ENCODE measurements at regions not wholly inside any gene's neighbourhood (a gene's known extent, or its start where the extent isn't known, plus 50 kb on each side); places are given as distances from the start of the nearest gene placed in this dataset.

DNA sequence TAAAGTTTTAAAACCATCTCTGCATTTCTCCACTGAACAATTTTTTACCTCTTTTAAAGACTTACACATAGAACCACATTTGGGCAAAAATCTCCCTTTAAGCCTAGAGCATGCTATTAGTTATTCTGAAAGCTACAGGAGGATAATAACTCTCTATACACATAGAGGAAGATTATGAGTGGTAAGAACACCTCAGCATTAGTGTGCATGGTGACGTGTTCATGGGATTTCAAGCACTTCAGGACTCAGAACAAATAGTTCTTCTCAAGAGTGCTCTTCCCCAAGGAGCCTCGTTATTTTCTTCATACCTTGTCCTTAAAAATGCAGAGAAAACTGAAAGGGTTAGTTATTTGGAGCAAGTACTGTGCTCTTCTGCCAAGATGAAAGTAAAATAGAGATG, 256.9 kb upstream of the TUSC1 start:
- TF ChIP-seq, protein P1, sequence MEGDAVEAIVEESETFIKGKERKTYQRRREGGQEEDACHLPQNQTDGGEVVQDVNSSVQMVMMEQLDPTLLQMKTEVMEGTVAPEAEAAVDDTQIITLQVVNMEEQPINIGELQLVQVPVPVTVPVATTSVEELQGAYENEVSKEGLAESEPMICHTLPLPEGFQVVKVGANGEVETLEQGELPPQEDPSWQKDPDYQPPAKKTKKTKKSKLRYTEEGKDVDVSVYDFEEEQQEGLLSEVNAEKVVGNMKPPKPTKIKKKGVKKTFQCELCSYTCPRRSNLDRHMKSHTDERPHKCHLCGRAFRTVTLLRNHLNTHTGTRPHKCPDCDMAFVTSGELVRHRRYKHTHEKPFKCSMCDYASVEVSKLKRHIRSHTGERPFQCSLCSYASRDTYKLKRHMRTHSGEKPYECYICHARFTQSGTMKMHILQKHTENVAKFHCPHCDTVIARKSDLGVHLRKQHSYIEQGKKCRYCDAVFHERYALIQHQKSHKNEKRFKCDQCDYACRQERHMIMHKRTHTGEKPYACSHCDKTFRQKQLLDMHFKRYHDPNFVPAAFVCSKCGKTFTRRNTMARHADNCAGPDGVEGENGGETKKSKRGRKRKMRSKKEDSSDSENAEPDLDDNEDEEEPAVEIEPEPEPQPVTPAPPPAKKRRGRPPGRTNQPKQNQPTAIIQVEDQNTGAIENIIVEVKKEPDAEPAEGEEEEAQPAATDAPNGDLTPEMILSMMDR (IDR thresholded peaks at IDR 0.05) = no peak
- TF ChIP-seq, protein P2, sequence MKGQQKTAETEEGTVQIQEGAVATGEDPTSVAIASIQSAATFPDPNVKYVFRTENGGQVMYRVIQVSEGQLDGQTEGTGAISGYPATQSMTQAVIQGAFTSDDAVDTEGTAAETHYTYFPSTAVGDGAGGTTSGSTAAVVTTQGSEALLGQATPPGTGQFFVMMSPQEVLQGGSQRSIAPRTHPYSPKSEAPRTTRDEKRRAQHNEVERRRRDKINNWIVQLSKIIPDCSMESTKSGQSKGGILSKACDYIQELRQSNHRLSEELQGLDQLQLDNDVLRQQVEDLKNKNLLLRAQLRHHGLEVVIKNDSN (IDR thresholded peaks at IDR 0.05; ENCODE audit: borderline replicate concordance, low read depth) = no peak
- TF ChIP-seq, protein P3, sequence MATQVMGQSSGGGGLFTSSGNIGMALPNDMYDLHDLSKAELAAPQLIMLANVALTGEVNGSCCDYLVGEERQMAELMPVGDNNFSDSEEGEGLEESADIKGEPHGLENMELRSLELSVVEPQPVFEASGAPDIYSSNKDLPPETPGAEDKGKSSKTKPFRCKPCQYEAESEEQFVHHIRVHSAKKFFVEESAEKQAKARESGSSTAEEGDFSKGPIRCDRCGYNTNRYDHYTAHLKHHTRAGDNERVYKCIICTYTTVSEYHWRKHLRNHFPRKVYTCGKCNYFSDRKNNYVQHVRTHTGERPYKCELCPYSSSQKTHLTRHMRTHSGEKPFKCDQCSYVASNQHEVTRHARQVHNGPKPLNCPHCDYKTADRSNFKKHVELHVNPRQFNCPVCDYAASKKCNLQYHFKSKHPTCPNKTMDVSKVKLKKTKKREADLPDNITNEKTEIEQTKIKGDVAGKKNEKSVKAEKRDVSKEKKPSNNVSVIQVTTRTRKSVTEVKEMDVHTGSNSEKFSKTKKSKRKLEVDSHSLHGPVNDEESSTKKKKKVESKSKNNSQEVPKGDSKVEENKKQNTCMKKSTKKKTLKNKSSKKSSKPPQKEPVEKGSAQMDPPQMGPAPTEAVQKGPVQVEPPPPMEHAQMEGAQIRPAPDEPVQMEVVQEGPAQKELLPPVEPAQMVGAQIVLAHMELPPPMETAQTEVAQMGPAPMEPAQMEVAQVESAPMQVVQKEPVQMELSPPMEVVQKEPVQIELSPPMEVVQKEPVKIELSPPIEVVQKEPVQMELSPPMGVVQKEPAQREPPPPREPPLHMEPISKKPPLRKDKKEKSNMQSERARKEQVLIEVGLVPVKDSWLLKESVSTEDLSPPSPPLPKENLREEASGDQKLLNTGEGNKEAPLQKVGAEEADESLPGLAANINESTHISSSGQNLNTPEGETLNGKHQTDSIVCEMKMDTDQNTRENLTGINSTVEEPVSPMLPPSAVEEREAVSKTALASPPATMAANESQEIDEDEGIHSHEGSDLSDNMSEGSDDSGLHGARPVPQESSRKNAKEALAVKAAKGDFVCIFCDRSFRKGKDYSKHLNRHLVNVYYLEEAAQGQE (IDR thresholded peaks at IDR 0.05; ENCODE audit: low read depth, low read length) = no peak
- no peak for TF ChIP-seq NFIC (IDR thresholded peaks at IDR 0.05; ENCODE audit: borderline replicate concordance)
- TF ChIP-seq POLR2AphosphoS5 (IDR thresholded peaks at IDR 0.05; ENCODE audit: low read depth, low read length) = no peak
- no peak for TF ChIP-seq RAD21 (IDR thresholded peaks at IDR 0.05; ENCODE audit: low read length)
- TF ChIP-seq, protein P4, sequence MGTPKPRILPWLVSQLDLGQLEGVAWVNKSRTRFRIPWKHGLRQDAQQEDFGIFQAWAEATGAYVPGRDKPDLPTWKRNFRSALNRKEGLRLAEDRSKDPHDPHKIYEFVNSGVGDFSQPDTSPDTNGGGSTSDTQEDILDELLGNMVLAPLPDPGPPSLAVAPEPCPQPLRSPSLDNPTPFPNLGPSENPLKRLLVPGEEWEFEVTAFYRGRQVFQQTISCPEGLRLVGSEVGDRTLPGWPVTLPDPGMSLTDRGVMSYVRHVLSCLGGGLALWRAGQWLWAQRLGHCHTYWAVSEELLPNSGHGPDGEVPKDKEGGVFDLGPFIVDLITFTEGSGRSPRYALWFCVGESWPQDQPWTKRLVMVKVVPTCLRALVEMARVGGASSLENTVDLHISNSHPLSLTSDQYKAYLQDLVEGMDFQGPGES (IDR thresholded peaks at IDR 0.05; ENCODE audit: low read depth, low read length) = no peak
- no peak for TF ChIP-seq EP300 (IDR thresholded peaks at IDR 0.05; ENCODE audit: borderline replicate concordance in 1 of 2, low read depth in 1 of 2, low read length in 1 of 2)
- TF ChIP-seq SMC3 (IDR thresholded peaks at IDR 0.05; ENCODE audit: low read depth, low read length) = no peak
- TF ChIP-seq, protein P5, sequence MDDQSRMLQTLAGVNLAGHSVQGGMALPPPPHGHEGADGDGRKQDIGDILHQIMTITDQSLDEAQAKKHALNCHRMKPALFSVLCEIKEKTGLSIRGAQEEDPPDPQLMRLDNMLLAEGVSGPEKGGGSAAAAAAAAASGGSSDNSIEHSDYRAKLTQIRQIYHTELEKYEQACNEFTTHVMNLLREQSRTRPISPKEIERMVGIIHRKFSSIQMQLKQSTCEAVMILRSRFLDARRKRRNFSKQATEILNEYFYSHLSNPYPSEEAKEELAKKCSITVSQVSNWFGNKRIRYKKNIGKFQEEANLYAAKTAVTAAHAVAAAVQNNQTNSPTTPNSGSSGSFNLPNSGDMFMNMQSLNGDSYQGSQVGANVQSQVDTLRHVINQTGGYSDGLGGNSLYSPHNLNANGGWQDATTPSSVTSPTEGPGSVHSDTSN (IDR thresholded peaks at IDR 0.05) = no peak

Data from SK-N-SH (cell line).